SK-N-MC (cell line): ENCODE measurements at regions not wholly inside any gene's neighbourhood (a gene's known extent, or its start where the extent isn't known, plus 50 kb on each side); places are given as distances from the start of the nearest gene placed in this dataset.

Experiments
- DNase-seq: peaks from one replicate; pipeline ENCODE4 v3.0.0-alpha.2; 2011; ENCODE audit warnings: low read depth, low spot score
- H3K27ac ChIP-seq: fragments of 200-600 bp; sonication (generic); 2 replicates; pipeline ENCODE4 v1.5.1; 2016; ENCODE audit warnings: mixed run types
- H3K36me3 ChIP-seq: fragments of 200-600 bp; sonication (generic); 2 replicates; pipeline ENCODE4 v1.6.1; 2017; ENCODE audit warnings: antibody characterized with exemption, low read length, mixed read lengths; ENCODE audit not compliant: insufficient read depth
- H3K4me3 ChIP-seq: fragments of 200-600 bp; sonication (generic); 2 replicates; pipeline ENCODE4 v1.5.1; 2016
- H3K9ac ChIP-seq: fragments of 200-600 bp; sonication (generic); 2 replicates; pipeline ENCODE4 v1.8.0; 2017; ENCODE audit warnings: mixed run types, mixed read lengths; ENCODE audit not compliant: insufficient read length
- H3K9me3 ChIP-seq: fragments of 200-600 bp; sonication (generic); 2 replicates; pipeline ENCODE4 v1.6.1; 2017; ENCODE audit warnings: low read depth, mild to moderate bottlenecking, antibody characterized with exemption, low read length, moderate library complexity, mixed read lengths
- EZH2 ChIP-seq: fragments of 200-600 bp; sonication (generic); IDR thresholded peaks from one replicate; pipeline ENCODE4 v1.6.1; 2017; ENCODE audit warnings: antibody characterized with exemption
- FOXP2 ChIP-seq: optimal IDR thresholded peaks from 2 replicates; pipeline ENCODE3; 2011; ENCODE audit warnings: mild to moderate bottlenecking, moderate library complexity; ENCODE audit not compliant: insufficient read depth; ENCODE audit errors: extremely low read length, control extremely low read depth
- POLR2AphosphoS5 ChIP-seq: IDR thresholded peaks from 2 replicates; pipeline ENCODE4 v1.6.1; 2012; ENCODE audit warnings: mild to moderate bottlenecking, low read depth, low read length, borderline replicate concordance

- Histone ChIP-seq H3K9me3 (no peaks in the 10 kb centered on the region), H3K4me3 (no peak overlapping the region), H3K36me3 (no peaks in the 10 kb centered on the region), H3K9ac (no peak overlapping the region), H3K27ac (no peak overlapping the region)
- TF ChIP-seq FOXP2 (no peak), EZH2 (no peak), POLR2AphosphoS5 (no peak)
- DNase-seq, result no peak
These were observed 62.8 kb upstream of the HDAC4 start for GRCh38 chr2:239463541-239464165.

DNA sequence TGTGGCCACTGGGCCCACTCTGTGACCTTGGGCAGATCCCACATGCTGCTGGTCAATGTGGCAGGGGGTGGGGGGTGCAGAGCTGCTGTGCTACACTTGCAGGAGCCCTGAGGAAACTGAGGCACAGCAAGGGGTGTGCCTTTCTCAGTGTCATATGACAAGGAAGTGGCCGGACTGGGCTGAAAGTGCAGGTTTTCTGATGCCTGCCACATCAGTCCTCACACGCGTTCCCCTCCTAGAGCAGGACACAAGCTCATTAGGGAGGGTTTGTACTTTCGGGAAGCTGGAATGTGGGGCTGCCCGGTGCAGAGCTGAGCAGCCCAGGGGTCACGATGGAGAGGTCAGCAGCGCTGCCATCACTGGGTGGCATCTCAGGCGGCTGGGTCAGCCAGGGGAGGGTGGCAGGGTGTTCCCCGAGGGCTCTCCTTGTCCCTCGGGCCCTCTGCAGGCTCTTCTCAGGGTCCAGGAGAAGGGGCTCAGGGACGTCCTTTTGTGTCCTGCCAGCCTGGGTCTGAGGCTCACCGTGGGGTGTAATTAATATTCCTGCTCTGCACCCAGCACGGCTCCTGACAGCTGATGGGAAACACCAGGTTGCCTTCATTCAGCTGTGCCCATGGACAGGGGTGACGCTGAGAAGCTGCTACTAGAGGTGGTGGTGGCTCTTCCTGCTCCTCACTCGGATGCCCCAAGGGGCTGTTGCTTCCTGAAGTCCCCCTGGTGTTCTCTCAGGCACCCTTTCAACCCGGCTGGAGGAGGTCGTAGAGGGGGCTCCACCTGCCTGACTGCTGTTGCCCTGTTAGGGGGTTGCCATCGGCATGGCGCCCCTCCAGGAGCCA lies 62.1 kb upstream of the HDAC4 start:
- H3K9ac ChIP-seq, result no peak overlapping the region
- TF ChIP-seq FOXP2, result no peak
- no peak for TF ChIP-seq POLR2AphosphoS5
- TF ChIP-seq EZH2, result no peak
- H3K27ac ChIP-seq, result no peak overlapping the region
- H3K9me3 ChIP-seq, result no peaks in the 10 kb centered on the region
- no peak for DNase-seq
- no peak overlapping the region for H3K4me3 ChIP-seq
- H3K36me3 ChIP-seq, result no peaks in the 10 kb centered on the region

GRCh38 chr2:239462191-239462515 lies 61.3 kb upstream of the HDAC4 start:
- no peak for DNase-seq
- TF ChIP-seq POLR2AphosphoS5 (no peak), FOXP2 (no peak), EZH2 (no peak)
- Histone ChIP-seq H3K9ac (no peak overlapping the region), H3K9me3 (no peaks in the 10 kb centered on the region), H3K36me3 (no peaks in the 10 kb centered on the region), H3K27ac (no peak overlapping the region), H3K4me3 (no peak overlapping the region)

GRCh38 chr2:239461291-239462190 lies 60.7 kb upstream of the HDAC4 start:
- Histone ChIP-seq H3K27ac (no peak overlapping the region), H3K9me3 (no peaks in the 10 kb centered on the region), H3K9ac (no peak overlapping the region), H3K4me3 (no peak overlapping the region), H3K36me3 (no peaks in the 10 kb centered on the region)
- TF ChIP-seq FOXP2 (no peak), POLR2AphosphoS5 (no peak), EZH2 (no peak)
- no peak for DNase-seq

- H3K9me3 ChIP-seq, result no peaks in the 10 kb centered on the region
- H3K27ac ChIP-seq, result no peak overlapping the region
- no peak overlapping the region for H3K9ac ChIP-seq
- no peak for DNase-seq
- H3K36me3 ChIP-seq, result no peaks in the 10 kb centered on the region
- no peak overlapping the region for H3K4me3 ChIP-seq
- TF ChIP-seq EZH2 (no peak), POLR2AphosphoS5 (no peak)
These were observed 60.0 kb upstream of the HDAC4 start for GRCh38 chr2:239460780-239461179.

GRCh38 chr2:239459606-239460005 lies 58.8 kb upstream of the HDAC4 start:
- H3K27ac ChIP-seq, result no peak overlapping the region
- H3K4me3 ChIP-seq, result no peak overlapping the region
- no peak for TF ChIP-seq FOXP2
- no peak for TF ChIP-seq EZH2
- no peak for TF ChIP-seq POLR2AphosphoS5
- no peak overlapping the region for H3K9ac ChIP-seq
- DNase-seq, result no peak
- no peaks in the 10 kb centered on the region for H3K36me3 ChIP-seq
- no peaks in the 10 kb centered on the region for H3K9me3 ChIP-seq

DNA sequence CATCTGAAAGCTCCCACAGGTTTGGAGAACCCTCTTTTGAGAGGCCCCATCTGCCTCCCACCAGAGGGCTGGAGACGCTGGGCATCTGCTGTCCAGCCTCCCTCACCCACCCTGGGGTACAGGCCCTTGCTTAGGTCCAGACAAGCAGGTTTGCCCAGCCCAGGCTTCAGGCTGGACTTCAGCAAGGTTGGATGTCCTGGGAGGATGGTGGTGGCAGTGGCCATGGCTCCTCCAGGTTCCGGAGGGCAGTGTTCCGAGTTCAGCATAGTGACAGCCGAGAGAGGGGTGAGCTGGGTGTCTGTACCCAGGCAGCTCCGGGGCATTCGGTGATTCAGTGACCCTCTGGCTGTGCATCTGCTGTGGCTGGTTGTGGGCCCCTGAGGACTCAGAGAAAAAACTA lies 58.2 kb upstream of the HDAC4 start:
- Histone ChIP-seq H3K9me3 (no peaks in the 10 kb centered on the region), H3K9ac (no peak overlapping the region), H3K27ac (no peak overlapping the region), H3K36me3 (no peaks in the 10 kb centered on the region), H3K4me3 (no peak overlapping the region)
- TF ChIP-seq POLR2AphosphoS5 (no peak), EZH2 (no peak), FOXP2 (no peak)
- DNase-seq, result no peak

DNA sequence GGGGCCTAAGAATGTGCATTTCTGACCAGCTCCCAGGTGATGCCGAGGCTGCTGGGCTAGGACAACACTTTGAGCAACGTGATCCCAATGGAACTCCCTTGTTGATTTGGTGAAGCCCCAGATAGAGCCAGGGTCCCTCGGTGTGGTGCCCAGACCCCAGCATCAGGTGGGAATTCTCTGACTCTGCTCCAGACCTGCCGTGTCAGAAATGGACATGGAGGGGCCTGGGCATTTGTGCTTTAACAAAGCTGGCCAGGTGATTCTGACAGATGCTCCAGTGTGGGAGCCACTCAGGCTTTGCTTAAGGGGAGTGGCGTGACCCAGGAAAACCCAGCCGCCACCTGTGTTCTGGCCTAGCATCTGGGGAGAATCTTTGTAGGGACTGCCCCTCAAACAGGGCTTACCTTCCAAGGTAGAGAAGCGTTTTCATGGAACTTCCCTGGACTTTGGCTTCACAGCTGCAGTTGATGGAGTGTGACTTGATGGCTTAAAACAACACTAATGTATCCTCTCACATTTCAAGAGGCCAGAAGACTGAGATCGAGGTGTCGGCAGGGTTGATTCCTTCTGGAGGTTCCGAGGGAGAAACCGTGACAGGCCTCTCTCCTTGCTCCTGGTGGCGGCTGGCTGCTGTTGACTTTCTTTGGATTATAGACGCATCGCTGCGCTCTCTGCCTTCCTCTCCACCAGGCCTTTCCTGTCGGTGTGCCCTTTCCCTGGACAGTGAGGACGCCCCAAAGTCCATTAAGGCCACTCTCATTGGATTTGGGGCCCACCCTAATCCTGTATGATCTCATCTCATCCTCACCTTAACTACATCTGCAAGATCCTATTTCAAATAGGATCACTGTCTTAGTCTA lies 57.0 kb upstream of the HDAC4 start:
- Histone ChIP-seq H3K36me3 (no peaks in the 10 kb centered on the region), H3K9me3 (no peaks in the 10 kb centered on the region), H3K27ac (no peak overlapping the region), H3K4me3 (no peak overlapping the region), H3K9ac (no peak overlapping the region)
- no peak for DNase-seq
- TF ChIP-seq FOXP2 (no peak), EZH2 (no peak), POLR2AphosphoS5 (no peak)
